ENCODE measurements at regions not wholly inside any gene's neighbourhood (a gene's known extent, or its start where the extent isn't known, plus 50 kb on each side); places are given as distances from the start of the nearest gene placed in this dataset.
"Not testable (repeated sequence)": the region's sequence is repeated elsewhere in the genome, so short reads cannot be mapped to it uniquely, and the experiment has no call there.

DNA sequence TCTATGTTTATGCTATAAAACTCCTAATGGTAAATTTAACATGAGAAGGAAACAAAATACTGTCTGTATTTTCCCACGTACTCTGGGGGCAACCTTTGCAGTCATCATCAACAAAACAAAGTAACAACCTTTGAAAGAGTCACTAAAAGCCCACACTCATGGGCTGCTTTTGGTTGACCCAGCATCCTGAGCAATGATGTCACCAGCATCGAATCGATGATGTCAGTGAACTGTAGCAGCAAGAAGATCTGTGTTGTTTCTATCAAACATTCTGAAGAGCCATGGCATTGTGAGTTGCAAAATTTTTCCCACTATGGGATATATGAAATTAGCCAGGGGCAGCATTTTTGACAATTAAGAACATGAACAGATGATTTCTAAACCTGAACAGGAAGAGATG lies 300.1 kb downstream of the HIVEP2 start:
- TF ChIP-seq, protein P1, sequence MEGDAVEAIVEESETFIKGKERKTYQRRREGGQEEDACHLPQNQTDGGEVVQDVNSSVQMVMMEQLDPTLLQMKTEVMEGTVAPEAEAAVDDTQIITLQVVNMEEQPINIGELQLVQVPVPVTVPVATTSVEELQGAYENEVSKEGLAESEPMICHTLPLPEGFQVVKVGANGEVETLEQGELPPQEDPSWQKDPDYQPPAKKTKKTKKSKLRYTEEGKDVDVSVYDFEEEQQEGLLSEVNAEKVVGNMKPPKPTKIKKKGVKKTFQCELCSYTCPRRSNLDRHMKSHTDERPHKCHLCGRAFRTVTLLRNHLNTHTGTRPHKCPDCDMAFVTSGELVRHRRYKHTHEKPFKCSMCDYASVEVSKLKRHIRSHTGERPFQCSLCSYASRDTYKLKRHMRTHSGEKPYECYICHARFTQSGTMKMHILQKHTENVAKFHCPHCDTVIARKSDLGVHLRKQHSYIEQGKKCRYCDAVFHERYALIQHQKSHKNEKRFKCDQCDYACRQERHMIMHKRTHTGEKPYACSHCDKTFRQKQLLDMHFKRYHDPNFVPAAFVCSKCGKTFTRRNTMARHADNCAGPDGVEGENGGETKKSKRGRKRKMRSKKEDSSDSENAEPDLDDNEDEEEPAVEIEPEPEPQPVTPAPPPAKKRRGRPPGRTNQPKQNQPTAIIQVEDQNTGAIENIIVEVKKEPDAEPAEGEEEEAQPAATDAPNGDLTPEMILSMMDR (IDR thresholded peaks at IDR 0.05; ENCODE audit: insufficient read depth, low read length) = no peak
- no peak overlapping the region for H3K4me3 ChIP-seq (ENCODE audit: low read depth, low read length)

DNA sequence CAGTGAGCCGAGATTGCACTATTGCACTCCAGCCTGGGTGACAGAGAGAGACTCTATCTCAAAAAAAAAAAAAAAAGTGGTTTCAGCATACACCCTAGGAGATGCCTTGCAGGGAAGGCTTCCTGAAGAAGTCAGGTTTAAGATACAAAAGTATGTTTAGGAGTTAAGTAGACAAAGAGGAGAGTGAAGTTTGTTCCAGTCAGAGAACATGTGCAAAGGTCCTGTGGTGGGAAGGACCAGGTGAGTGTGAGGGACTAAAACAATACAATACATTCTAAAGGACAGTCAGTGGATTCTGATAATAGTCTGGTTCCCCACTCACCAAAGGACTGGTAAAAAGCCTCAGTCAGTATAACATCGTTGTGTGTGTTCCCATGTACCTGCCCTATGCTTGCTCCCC lies 299.3 kb downstream of the HIVEP2 start:
- no peak for DNase-seq (ENCODE audit: low read depth)
- TF ChIP-seq, protein P1 (IDR thresholded peaks at IDR 0.05; ENCODE audit: insufficient read depth, low read length) = no peak
- H3K4me3 ChIP-seq (ENCODE audit: low read depth, low read length) = no peak overlapping the region

More for the DNA sequence above, 300.1 kb downstream of the HIVEP2 start:
- no peak for DNase-seq (ENCODE audit: low read depth)

DNA sequence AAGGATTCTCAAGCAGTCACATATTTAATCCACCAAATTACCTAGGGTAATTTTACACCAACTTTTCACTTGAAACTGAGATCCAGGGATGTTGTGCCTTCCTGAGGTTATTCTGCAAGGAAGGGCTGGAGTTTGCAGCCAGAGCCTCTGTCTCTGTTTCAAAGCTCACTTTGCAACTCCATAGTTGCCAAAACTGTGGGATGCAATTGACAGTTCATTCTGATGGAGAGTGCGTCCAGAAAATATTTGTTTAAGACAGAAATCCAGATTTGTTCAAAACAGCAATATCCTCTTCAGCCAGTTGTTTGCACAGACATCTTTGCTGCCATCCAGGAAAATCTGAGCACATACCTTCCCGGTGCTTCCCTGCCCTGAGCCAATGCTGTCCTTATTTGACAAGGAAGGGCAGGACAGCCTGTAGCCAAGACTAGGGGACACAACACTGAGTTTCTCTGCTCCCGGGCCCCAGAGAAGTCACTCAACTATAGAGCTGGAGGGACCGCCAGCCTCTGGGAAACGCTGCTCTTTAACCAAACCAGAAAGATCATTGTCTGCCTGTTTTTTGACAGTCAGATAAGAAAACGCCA lies 297.4 kb downstream of the HIVEP2 start:
- no peak for DNase-seq (ENCODE audit: low read depth)
- H3K4me3 ChIP-seq (ENCODE audit: low read depth, low read length) = no peak overlapping the region
- TF ChIP-seq, protein P1 (IDR thresholded peaks at IDR 0.05; ENCODE audit: insufficient read depth, low read length) = no peak

DNA sequence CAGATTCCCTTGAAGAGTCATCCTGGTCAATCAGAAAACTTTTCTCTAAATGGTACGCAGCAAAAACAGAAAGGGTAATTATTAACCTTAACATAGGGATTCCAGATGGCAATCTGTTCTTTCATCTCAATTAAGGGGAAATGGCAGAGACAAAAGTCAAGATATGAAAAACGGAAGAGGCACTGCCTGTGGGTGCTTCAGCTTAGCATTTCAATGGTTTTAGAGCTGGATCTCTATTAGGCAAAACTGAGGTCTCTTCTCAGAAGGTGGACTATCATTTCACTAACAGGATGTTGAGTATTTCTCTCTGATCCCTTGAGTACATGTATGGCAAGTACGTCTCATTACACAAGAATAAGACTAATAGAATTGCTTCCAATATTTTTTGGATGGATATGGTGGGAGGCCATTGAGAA lies 296.9 kb downstream of the HIVEP2 start:
- H3K4me3 ChIP-seq (ENCODE audit: low read depth, low read length) = no peak overlapping the region
- TF ChIP-seq, protein P1 (IDR thresholded peaks at IDR 0.05; ENCODE audit: insufficient read depth, low read length) = no peak
- DNase-seq (ENCODE audit: low read depth) = no peak

DNA sequence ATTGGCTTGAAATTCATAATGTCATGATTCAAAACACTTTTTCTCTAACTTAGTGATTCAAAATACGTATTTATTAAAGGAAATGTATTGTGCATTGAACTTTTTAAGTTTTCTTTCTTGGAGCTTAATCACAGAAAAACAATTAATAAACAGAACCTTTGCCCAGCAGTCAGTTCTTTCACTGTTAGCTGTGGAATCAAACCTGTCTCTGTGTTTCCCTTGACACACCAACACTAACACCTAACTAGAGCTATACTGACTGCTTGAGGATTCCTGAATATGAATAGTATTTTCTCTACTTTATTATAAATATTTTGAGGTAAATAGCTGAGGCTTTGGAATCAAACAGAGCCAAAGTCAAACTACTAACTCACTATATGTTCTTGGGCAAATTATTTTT lies 296.4 kb downstream of the HIVEP2 start:
- TF ChIP-seq, protein P1 (IDR thresholded peaks at IDR 0.05; ENCODE audit: insufficient read depth, low read length) = no peak
- H3K4me3 ChIP-seq (ENCODE audit: low read depth, low read length) = no peak overlapping the region

DNA sequence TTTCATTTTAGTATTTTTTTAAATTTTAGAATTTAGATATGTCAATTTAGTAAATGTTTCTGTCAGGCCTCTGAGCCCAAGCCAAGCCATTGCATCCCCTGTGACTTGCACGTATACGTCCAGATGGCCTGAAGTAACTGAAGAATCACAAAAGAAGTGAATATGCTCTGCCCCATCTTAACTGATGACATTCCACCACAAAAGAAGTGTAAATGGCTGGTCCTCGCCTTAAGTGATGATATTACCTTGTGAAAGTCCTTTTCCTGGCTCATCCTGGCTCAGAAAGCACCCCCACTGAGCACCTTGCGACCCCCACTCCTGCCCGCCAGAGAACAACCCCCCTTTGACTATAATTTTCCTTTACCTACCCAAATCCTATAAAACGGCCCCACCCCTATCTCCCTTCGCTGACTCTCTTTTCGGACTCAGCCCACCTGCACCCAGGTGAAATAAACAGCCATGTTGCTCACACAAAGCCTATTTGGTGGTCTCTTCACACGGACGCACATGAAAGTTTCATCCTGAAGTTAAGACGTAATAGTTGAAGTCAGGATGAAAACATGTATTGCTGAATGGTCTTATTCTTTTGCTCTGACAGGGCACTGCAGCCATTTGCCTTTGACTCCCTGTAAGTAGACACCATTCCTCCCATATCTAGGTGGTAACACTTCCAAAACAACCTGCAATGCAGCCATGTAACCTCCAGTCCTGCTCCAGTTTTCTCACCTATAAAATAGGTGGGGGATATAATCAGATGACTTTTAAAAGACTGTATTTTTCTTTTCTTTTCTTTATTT lies 295.3 kb downstream of the HIVEP2 start:
- DNase-seq (ENCODE audit: low read depth); H3K4me3 ChIP-seq (ENCODE audit: low read depth, low read length): not testable (repeated sequence)

More for the DNA sequence above, 296.4 kb downstream of the HIVEP2 start:
- no peak for DNase-seq (ENCODE audit: low read depth)

DNA sequence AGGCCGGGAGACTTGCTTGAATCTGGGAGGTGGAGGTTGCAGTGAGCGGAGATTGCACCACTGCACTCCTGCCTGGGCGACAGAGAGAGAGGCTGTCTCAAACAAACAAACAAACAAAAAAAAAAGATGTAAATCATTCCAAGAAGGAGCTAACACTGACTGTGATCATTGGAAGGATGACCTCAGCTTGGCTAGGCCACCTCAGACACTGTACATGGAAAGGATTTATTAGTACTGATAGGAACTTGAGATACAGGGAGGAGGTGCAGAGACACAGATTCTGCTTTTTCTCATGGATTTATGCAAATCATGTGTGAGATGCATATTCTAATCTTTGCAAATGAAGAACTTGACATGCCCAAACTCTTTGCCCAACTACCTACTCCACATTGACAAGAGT lies 293.6 kb downstream of the HIVEP2 start:
- TF ChIP-seq, protein P1 (IDR thresholded peaks at IDR 0.05; ENCODE audit: insufficient read depth, low read length) = no peak
- no peak for DNase-seq (ENCODE audit: low read depth)

More for the DNA sequence above, 293.6 kb downstream of the HIVEP2 start:
- no peak overlapping the region for H3K4me3 ChIP-seq (ENCODE audit: low read depth, low read length)
